ENCODE measurements at regions not wholly inside any gene's neighbourhood (a gene's known extent, or its start where the extent isn't known, plus 50 kb on each side); places are given as distances from the start of the nearest gene placed in this dataset.

DNA sequence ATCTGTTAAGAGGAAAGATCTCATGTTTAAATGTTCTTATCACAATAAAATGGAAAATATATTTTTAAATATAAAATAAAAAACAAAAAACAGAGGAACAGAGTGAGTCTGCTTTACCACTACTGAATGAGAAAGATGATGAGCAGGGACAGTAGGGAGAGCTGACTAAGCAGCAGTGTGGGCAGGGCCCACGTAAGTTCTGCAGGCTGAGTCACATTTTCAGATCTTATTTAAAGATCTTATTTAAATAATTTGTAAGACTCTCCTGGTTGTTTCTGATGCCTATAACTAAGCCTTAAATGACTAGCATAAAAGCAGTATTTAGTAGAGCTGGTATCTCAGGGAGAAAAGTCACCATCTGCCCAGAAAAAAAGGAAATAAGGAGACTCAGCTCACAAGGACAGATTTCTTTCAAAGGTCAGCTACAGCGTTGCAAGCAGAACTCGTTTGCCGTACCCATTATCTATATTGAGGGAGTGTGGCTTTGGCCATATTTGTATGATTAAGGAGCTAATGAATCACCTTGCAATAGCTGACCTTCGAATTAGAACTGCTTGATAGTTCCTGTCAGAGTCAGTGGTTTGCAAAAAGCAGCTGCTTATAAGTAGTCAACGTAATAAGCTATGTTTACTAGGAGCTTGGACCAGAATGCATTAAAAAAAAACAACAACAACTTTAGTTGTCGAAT is 322.1 kb upstream of the CHAC2 start:
- DNase-seq, result peak; percentile 10

- DNase-seq, result no peak
Observed at GRCh38 chr2:53442783-53443182, 324.8 kb upstream of the CHAC2 start.

- DNase-seq, result no peak
Observed at GRCh38 chr2:53442093-53442492, 325.5 kb upstream of the CHAC2 start.

DNA sequence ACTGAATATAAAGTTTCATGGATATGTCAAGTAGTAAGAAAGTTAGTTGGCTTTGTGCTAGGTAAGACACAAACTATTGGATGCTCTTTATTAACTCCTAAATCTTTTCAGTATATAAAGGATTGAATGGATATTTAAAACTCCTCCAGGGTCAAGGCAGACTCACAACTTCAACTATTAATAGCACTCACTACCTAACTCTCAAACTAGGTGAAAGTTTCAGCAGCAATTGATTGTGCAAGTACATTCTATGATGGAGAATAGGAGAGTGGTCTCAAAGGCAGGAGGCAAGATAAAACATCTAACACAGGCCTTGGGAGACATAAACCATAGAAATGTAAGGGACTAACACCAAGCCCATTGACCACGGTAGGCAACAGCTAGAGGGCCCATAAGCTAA is 328.9 kb upstream of the CHAC2 start:
- no peak for DNase-seq

GRCh38 chr2:53438100-53438499 is 329.5 kb upstream of the CHAC2 start:
- no peak for DNase-seq

- DNase-seq, result no peak
Observed at GRCh38 chr2:53437371-53437770, 330.2 kb upstream of the CHAC2 start.

- no peak for DNase-seq
Observed at GRCh38 chr2:53436882-53437281, 330.7 kb upstream of the CHAC2 start.

DNA sequence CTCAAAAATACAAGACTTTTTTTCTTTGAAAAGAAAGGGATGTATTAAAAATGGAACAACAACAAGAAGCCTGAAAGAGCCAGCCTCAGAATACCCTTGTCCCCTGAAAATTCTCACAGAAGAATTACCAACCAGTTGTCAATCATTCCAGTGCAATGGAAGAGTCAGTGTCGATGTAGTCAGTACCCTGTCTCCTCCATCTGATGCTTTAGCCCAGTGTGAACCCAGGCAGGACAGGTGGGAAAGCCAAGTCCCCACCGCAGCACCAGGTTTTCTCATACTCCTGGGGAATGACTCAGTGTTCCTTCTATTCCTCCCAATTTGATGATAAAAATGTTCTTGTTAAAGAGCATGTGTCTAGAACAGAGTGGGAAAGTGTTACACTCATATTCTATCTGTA is 332.0 kb upstream of the CHAC2 start:
- no peak for DNase-seq

DNA sequence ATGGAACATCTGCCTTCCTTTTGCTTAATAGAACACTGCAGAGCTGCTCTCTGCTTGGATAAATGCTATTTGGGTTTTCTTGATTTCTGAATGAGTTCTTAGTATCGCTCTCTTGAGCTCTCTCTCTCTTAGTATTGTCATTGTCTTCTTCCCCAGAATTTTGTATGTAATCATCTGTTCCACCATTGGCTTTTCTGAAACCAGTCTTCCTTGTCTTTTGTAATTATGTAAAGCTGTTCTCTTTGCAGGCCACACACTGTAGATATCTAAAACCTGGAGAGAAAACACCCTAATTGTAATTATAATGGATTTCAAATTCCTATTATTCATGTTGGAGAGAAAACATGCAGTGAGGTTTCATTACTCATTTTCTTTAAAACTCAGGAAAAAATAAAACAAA is 333.1 kb upstream of the CHAC2 start:
- DNase-seq, result no peak

DNA sequence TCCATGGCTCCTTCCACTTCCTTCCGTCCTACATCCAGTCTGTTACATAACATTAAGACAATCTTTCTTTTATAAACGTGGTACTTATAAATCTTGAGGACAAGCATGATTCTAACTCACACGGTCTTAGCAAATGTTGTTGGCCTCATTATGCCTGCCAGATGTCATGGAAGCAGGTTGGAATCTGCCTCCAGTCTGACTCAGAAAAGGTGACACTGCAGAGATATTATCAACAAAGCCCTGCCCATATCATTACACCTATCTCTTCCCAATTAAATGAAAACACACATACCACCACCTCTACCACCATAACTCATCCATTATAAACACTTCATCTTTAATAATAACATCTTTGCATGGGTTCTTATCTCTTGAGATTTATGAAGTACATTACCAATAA is 334.7 kb upstream of the CHAC2 start:
- no peak for DNase-seq

DNA sequence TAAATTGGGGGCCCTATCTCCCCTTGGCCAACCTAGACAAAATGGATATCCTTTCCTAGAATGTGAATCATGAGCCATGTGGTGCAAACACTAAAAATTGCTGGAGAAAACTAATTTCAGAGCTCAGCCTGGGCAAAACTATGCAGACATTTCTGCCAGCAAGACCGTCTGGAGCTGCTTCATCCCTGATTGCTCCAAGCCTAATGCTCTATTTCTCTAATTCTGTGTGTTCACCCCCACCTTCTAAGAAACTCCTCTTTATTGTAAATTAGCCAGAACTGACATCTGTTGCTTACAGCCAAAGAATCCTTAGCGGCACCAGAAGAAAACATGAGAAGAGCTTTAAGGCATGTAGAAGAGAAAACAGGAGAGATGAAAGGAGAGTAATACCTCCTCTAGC is 337.7 kb upstream of the CHAC2 start:
- no peak for DNase-seq

DNA sequence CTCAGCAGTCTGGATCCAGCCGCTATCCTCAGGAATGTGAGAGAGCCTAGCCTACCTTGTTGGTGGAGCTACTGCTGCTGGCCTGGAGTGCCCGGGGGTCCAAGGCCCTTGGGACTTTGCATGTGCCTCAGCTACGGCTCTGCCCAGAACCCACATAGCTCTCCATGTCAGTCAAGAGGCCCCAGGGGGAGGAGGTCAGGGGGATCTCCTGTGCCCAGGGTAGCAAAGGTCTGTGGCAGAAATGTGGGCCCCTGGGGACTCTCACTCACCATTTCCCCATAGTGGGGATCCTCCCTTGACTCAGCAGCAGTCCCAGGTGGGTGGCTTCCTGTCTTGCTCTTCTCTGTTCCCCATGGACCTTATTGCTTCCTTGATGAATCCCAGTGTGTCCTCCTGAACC is 342.7 kb upstream of the CHAC2 start:
- DNase-seq, result no peak

- DNase-seq, result no peak
Observed at GRCh38 chr2:53423465-53423864, 344.1 kb upstream of the CHAC2 start.

DNA sequence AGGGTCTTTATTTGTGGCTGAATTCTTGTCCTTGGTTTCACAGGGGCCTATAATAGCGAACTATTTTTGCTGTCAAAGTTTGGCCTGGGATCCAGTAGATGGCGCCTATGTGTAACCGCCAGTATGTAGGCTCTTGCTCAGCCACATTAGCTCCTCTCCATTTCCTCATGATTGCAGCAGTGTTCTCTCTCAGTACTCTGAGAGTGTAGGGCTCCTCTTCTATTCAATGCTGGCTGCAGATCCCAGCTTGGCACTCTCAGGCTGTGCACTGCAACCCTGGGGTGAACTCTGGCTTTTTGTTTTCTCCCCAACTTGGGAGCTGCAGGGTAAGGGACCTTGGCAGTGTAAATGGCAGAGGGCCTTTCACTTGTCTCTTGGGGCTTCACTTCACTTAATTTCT is 344.6 kb upstream of the CHAC2 start:
- peak; percentile 18 for DNase-seq

DNA sequence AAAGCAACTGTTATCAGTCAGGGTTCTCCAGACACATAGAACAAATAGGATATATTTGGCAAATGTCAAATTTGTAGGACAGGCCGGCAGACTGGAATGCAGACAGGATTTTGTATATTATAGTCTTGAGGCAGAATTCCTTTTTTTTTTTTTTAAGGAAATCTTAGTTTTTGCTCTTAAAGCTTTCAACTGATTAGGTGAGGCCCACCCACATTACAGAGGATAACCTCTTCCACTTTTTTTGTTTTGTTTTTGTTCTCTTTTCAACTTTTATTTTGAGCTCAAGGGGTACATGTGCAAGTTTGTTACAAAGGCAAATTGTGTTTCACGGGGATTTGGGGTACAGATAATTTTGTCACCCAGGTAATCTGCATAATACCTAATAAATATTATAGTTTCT is 350.2 kb upstream of the CHAC2 start:
- DNase-seq, result no peak

DNA sequence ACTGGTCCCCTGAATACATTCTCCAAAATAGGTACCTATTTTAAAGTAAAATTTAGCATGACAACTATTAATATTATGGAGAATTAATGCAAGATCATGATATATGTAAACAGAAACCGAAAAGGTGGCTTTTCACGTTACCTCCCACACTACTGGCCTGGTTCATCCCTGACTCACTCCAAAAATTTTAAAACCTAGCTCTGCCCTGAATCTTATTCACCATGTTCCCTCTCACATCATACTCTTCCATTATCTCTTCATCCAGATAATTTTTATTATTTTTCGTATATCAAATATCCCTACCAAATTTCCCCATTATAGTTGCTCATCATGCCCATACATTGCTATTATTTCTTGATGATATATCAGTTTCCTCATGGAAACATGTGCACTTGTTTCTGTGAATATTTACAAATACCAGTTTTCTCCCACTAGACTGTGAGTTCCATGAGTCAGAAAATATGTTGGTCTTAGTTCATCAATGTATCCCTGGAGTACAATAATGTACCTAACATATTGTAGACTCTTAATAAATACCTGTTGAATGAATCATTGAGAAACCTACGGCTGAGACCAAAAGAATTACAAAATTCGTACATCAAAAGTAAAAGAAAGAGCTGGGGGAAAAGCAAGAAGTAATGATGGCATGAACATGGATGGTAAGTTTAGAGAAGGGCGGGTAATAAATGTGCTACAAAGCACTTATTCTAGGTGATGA is 360.1 kb upstream of the CHAC2 start:
- no peak for DNase-seq

DNA sequence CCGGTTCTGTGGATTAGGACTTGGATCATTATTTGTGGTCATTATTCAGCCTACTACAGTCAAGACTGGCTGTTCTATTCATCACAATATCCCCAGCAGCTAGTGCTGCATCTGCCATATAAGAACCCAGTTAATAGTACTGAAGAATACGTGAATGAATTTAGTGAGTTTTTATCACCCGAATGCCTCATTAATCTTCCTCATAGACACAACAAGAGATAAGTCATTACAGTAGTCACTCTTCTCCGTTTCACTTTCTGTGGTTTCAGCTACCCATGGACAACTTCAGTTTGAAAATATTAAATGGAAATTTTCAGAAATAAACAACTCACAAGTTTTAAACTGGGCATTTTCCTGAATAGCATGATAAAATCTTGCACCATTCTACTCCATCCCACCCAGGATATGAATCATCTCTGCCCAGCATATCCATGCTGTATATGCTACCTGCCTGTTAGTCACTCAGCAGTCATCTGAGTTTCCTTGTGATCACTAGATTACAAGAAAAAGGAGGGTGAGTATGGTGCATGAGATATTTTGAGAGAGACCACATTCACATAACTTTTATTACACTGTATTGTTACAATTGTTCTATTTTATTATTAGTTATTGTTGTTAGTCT is 363.7 kb upstream of the CHAC2 start:
- DNase-seq, result peak; percentile 77

GRCh38 chr2:53397085-53397484 is 370.5 kb upstream of the CHAC2 start:
- no peak for DNase-seq

DNA sequence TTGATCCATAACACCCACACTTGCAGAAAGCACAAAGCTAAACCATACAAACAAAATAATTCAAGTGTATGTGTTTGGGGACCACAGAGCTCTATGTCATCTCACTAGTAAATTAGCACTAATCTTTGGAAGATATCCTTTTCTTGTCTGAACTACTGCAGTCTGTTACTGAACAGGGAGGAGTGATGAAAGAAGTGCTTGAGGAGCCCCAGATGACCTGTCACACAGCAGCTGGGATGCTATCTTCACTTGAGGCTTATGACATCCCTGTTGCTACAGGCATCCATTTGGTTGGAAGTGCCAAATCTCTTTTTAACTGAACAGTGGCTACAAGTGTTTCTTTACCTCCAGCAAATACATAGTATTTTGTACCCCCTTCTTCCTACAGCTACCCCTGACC is 386.3 kb upstream of the CHAC2 start:
- no peak for DNase-seq

GRCh38 chr2:53379547-53379946 is 388.1 kb upstream of the CHAC2 start:
- DNase-seq, result no peak

- DNase-seq, result peak; percentile 60
Observed at GRCh38 chr2:53378791-53379190, 388.8 kb upstream of the CHAC2 start.

DNA sequence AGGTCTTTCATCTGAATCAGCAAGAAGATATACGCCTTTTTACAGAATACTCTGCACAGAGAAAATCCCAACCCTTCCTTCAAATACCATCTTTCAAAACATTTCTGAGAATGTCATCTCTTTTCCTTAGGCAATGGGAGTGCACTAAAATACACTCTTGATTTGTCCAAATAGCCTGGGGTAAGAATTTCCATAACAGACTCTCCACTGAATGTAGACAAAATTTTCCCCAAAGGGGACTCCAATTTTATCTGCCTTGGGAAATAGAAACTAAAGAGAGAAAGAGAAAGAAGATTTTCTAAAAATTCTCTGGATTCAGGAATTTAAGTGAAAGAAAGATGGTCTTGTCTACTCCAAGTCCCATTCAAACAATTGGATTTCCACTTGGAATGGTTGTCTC is 394.5 kb upstream of the CHAC2 start:
- no peak for DNase-seq

DNA sequence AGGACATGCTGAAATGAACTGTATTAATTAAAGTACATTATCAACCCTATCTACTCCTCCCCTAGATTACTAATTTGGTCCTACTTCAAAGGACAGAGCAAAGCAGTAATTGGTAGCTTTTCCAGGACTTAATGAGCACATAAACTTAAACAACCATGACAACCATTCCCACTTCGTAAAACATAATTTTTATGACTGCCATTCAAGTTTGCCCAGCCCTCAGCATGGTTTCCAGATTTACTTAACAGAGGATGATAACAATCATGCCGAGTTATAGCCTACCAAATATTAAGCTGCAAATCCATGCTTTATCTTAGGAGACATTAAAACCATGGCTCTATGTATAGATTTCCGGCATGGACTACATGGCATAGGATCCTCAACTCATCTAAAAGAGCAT is 401.1 kb upstream of the CHAC2 start:
- DNase-seq, result no peak

- DNase-seq, result no peak
Observed at GRCh38 chr2:53362934-53363333, 404.7 kb upstream of the CHAC2 start.

Data from kidney glomerular epithelial cell (primary cell).